IPS DF 4.7 (cell line): ENCODE measurements at regions not wholly inside any gene's neighbourhood (a gene's known extent, or its start where the extent isn't known, plus 50 kb on each side); places are given as distances from the start of the nearest gene placed in this dataset.

Experiments
- DNase-seq: peaks from one replicate; pipeline ENCODE4 v3.0.0-alpha.2; 2013; ENCODE audit warnings: low spot score; ENCODE audit errors: extremely low read depth

- no peak for DNase-seq
These were observed 50.8 kb upstream of the KLHL13 start for GRCh38 chrX:118167361-118167760.

GRCh38 chrX:118171356-118171755 is 54.7 kb upstream of the KLHL13 start:
- no peak for DNase-seq

- no peak for DNase-seq
These were observed 58.0 kb upstream of the KLHL13 start for GRCh38 chrX:118174516-118175098.

- no peak for DNase-seq
These were observed 61.1 kb upstream of the KLHL13 start for GRCh38 chrX:118177708-118178107.

- no peak for DNase-seq
These were observed 61.8 kb upstream of the KLHL13 start for GRCh38 chrX:118178450-118178849.

- DNase-seq = no peak
These were observed 62.6 kb upstream of the KLHL13 start for GRCh38 chrX:118179161-118179560.

- DNase-seq = no peak
These were observed 63.1 kb upstream of the KLHL13 start for GRCh38 chrX:118179718-118180117.

GRCh38 chrX:118181030-118181429 is 64.4 kb upstream of the KLHL13 start:
- DNase-seq = no peak

GRCh38 chrX:118182025-118182424 is 65.4 kb upstream of the KLHL13 start:
- DNase-seq = no peak

GRCh38 chrX:118182681-118183080 is 66.1 kb upstream of the KLHL13 start:
- no peak for DNase-seq

- DNase-seq = no peak
These were observed 67.0 kb upstream of the KLHL13 start for GRCh38 chrX:118183606-118184005.

- DNase-seq = no peak
These were observed 70.5 kb upstream of the KLHL13 start for GRCh38 chrX:118187100-118187499.

- DNase-seq = no peak
These were observed 72.4 kb upstream of the KLHL13 start for GRCh38 chrX:118189000-118189399.

GRCh38 chrX:118189628-118190027 is 73.0 kb upstream of the KLHL13 start:
- DNase-seq = no peak

GRCh38 chrX:118197730-118198129 is 81.1 kb upstream of the KLHL13 start:
- no peak for DNase-seq

- no peak for DNase-seq
These were observed 82.0 kb upstream of the KLHL13 start for GRCh38 chrX:118198577-118198976.

- DNase-seq = no peak
These were observed 83.4 kb upstream of the KLHL13 start for GRCh38 chrX:118199997-118200396.

- DNase-seq = no peak
These were observed 89.1 kb upstream of the KLHL13 start for GRCh38 chrX:118205421-118206395.

- DNase-seq = no peak
These were observed 91.3 kb upstream of the KLHL13 start for GRCh38 chrX:118207831-118208453.

GRCh38 chrX:118208481-118208880 is 91.9 kb upstream of the KLHL13 start:
- DNase-seq = no peak

- no peak for DNase-seq
These were observed 95.5 kb upstream of the KLHL13 start for GRCh38 chrX:118211891-118212816.
